ENCODE measurements at regions not wholly inside any gene's neighbourhood (a gene's known extent, or its start where the extent isn't known, plus 50 kb on each side); places are given as distances from the start of the nearest gene placed in this dataset.

DNA sequence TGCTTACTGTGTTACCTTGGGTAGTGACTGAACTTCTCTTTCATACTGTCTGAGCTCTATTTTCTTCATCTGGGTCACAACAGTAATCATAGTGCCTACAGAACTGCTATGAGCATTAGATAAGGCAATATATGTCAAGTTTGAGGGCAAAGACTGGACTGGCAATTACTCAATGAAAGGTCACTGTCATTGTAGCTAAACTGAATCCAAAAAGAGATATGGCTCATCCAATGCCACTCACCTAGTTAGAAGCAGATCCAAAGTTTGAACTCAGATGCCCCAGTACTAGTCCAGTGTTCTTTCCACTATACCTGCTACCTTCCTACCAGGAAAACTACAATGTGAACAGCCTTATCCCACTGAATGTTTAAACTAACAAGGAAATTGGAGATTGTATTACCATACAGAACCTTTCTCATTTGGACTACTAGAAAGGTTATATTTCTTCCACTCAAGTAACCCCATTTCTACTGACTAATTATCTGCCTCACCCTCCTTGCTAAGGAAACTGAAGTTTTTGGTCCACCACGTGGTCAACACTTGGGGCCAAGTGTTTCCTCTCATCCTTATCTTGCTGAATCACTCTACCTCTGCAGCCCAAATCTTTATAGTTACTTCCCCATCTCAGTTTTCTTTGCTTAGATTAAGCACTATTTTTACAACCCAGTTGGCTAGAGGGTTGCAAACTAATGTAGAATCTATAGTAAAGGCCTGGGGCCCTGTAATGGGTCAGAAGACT is 202.3 kb upstream of the LPP start:
- TF ChIP-seq, protein P1, sequence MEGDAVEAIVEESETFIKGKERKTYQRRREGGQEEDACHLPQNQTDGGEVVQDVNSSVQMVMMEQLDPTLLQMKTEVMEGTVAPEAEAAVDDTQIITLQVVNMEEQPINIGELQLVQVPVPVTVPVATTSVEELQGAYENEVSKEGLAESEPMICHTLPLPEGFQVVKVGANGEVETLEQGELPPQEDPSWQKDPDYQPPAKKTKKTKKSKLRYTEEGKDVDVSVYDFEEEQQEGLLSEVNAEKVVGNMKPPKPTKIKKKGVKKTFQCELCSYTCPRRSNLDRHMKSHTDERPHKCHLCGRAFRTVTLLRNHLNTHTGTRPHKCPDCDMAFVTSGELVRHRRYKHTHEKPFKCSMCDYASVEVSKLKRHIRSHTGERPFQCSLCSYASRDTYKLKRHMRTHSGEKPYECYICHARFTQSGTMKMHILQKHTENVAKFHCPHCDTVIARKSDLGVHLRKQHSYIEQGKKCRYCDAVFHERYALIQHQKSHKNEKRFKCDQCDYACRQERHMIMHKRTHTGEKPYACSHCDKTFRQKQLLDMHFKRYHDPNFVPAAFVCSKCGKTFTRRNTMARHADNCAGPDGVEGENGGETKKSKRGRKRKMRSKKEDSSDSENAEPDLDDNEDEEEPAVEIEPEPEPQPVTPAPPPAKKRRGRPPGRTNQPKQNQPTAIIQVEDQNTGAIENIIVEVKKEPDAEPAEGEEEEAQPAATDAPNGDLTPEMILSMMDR (IDR thresholded peaks at IDR 0.05; ENCODE audit: control extremely low read depth, extremely low read depth): no peak
- WGBS, 2 donors: 4 to 16% methylated on average over 1 of the region's 1 CpG
- peaks cover 0 to 4% (median 0%) of the 10 kb centered on the region in 4 donors for H3K9me3 ChIP-seq (ENCODE audit: control insufficient read depth in 4 of 4, insufficient read depth in 3 of 4, low read length in 3 of 4)
- H3K4me3 ChIP-seq: no peak overlapping the region
- no peak overlapping the region for H3K9ac ChIP-seq (ENCODE audit: insufficient read depth in 1 of 2, low read length in 2 of 2)
- H3K36me3 ChIP-seq (ENCODE audit: control insufficient read depth in 4 of 4, insufficient read depth in 4 of 4, low read length in 4 of 4): no peaks in the 10 kb centered on the region
- peaks cover 0 to 17% (median 0%) of the 10 kb centered on the region in 5 donors for H3K4me1 ChIP-seq (ENCODE audit: control insufficient read depth in 5 of 5, insufficient read depth in 5 of 5, low read length in 5 of 5)
- H3K27me3 ChIP-seq (ENCODE audit: control insufficient read depth in 3 of 3, insufficient read depth in 3 of 3, low read length in 2 of 3): no peaks in the 10 kb centered on the region
- no peak overlapping the region for H3K27ac ChIP-seq (ENCODE audit: low read depth in 1 of 2, low read length in 1 of 2)
- no peak for DNase-seq
- peak; percentile 79 for ATAC-seq (ENCODE audit: insufficient read depth, low FRiP score)

- Histone ChIP-seq H3K36me3 (ENCODE audit: control insufficient read depth in 4 of 4, insufficient read depth in 4 of 4, low read length in 4 of 4) (no peaks in the 10 kb centered on the region), H3K27ac (ENCODE audit: low read depth in 1 of 2, low read length in 1 of 2) (no peak overlapping the region), H3K4me3 (no peak overlapping the region), H3K4me1 (ENCODE audit: control insufficient read depth in 5 of 5, insufficient read depth in 5 of 5, low read length in 5 of 5) (peaks cover 0 to 22% (median 0%) of the 10 kb centered on the region in 5 donors), H3K9me3 (ENCODE audit: control insufficient read depth in 4 of 4, insufficient read depth in 3 of 4, low read length in 3 of 4) (peaks cover 0 to 1% (median 0%) of the 10 kb centered on the region in 4 donors), H3K27me3 (ENCODE audit: control insufficient read depth in 3 of 3, insufficient read depth in 3 of 3, low read length in 2 of 3) (no peaks in the 10 kb centered on the region), H3K9ac (ENCODE audit: insufficient read depth in 1 of 2, low read length in 2 of 2) (no peak overlapping the region)
- DNase-seq: no peak
- WGBS, 2 donors: 84 to 91% methylated on average over 4 of the region's 4 CpGs
- TF ChIP-seq, protein P1 (IDR thresholded peaks at IDR 0.05; ENCODE audit: control extremely low read depth, extremely low read depth): no peak
- no peak for ATAC-seq (ENCODE audit: insufficient read depth, low FRiP score)
These were observed 201.1 kb upstream of the LPP start for GRCh38 chr3:187952849-187953248.

GRCh38 chr3:187954516-187954872 is 199.5 kb upstream of the LPP start:
- ATAC-seq (ENCODE audit: insufficient read depth, low FRiP score) (no peak), DNase-seq (no peak)
- TF ChIP-seq, protein P1 (IDR thresholded peaks at IDR 0.05; ENCODE audit: control extremely low read depth, extremely low read depth): no peak
- WGBS, 2 donors: 80 to 92% methylated on average over 2 of the region's 2 CpGs
- Histone ChIP-seq H3K4me1 (ENCODE audit: control insufficient read depth in 5 of 5, insufficient read depth in 5 of 5, low read length in 5 of 5) (peaks cover 0 to 22% (median 0%) of the 10 kb centered on the region in 5 donors), H3K4me3 (no peak overlapping the region), H3K36me3 (ENCODE audit: control insufficient read depth in 4 of 4, insufficient read depth in 4 of 4, low read length in 4 of 4) (no peaks in the 10 kb centered on the region), H3K27me3 (ENCODE audit: control insufficient read depth in 3 of 3, insufficient read depth in 3 of 3, low read length in 2 of 3) (no peaks in the 10 kb centered on the region), H3K27ac (ENCODE audit: low read depth in 1 of 2, low read length in 1 of 2) (peak overlapping the region in 1 of 2 donors; percentile 56), H3K9ac (ENCODE audit: insufficient read depth in 1 of 2, low read length in 2 of 2) (no peak overlapping the region), H3K9me3 (ENCODE audit: control insufficient read depth in 4 of 4, insufficient read depth in 3 of 4, low read length in 3 of 4) (peaks cover 0 to 1% (median 0%) of the 10 kb centered on the region in 4 donors)

All from lung (tissue), 11 donors.